Keratinocyte (primary cell): ENCODE measurements at regions not wholly inside any gene's neighbourhood (a gene's known extent, or its start where the extent isn't known, plus 50 kb on each side); places are given as distances from the start of the nearest gene placed in this dataset.

ENCODE experiments used
- DNase-seq: peaks from one replicate; pipeline ENCODE4 v3.0.0-alpha.2; 2011; ENCODE audit warnings: low read depth, missing footprints, low spot score
- FAIRE-seq: peaks from 2 replicates; lab custom pipeline; 2011; peaks lifted over from hg19 to GRCh38; lab: Jason Lieb, UNC
- H2AFZ ChIP-seq: 2 replicates; pipeline ENCODE4 v1.6.0; 2012; ENCODE audit warnings: low read length, control low read depth, inconsistent platforms; ENCODE audit not compliant: control insufficient read depth
- H3K27ac ChIP-seq: 2 replicates; pipeline ENCODE4 v1.5.1; 2011; ENCODE audit warnings: low read length; ENCODE audit not compliant: control insufficient read depth, insufficient read depth
- H3K27me3 ChIP-seq: 3 replicates; pipeline ENCODE4 v1.6.0; 2011; ENCODE audit warnings: low read length; ENCODE audit not compliant: control insufficient read depth, insufficient read depth; ENCODE audit errors: extremely low read depth
- H3K36me3 ChIP-seq, 2 experiments: 2 replicates in 1 of 2; 3 replicates in 1 of 2; pipeline ENCODE4 v1.5.1; 2011; ENCODE audit warnings: low read length in 2 of 2, mild to moderate bottlenecking in 1 of 2; ENCODE audit not compliant: control insufficient read depth in 2 of 2, insufficient read depth in 2 of 2; ENCODE audit errors: extremely low read depth in 1 of 2
- H3K4me1 ChIP-seq: 3 replicates; pipeline ENCODE4 v1.5.1; 2011; ENCODE audit warnings: low read length; ENCODE audit not compliant: control insufficient read depth, insufficient read depth; ENCODE audit errors: extremely low read depth
- H3K4me2 ChIP-seq: 3 replicates; pipeline ENCODE4 v1.6.0; 2011; ENCODE audit warnings: low read depth, low read length; ENCODE audit not compliant: control insufficient read depth, insufficient read depth; ENCODE audit errors: extremely low read depth
- H3K4me3 ChIP-seq, 3 experiments: fragments of 200-600 bp in 1 of 3; sonication (generic) in 1 of 3; 2 replicates in 2 of 3; 3 replicates in 1 of 3; pipeline ENCODE4 v1.5.1; 2011 to 2016; ENCODE audit warnings: low read length in 3 of 3, mild to moderate bottlenecking in 3 of 3, control low read depth in 2 of 3, inconsistent platforms in 1 of 3, low read depth in 1 of 3, mixed read lengths in 1 of 3, mixed run types in 1 of 3, moderate library complexity in 1 of 3; ENCODE audit not compliant: control insufficient read depth in 2 of 3, insufficient read depth in 2 of 3; ENCODE audit errors: extremely low read depth in 1 of 3
- H3K79me2 ChIP-seq: 2 replicates; pipeline ENCODE4 v1.6.0; 2012; ENCODE audit warnings: low read length; ENCODE audit not compliant: control insufficient read depth, insufficient read depth
- H3K9ac ChIP-seq: 3 replicates; pipeline ENCODE4 v1.6.0; 2011; ENCODE audit warnings: low read length; ENCODE audit not compliant: control insufficient read depth, insufficient read depth; ENCODE audit errors: extremely low read depth
- H3K9me1 ChIP-seq: 3 replicates; pipeline ENCODE4 v1.6.0; 2011; ENCODE audit warnings: low read length; ENCODE audit not compliant: control insufficient read depth, insufficient read depth; ENCODE audit errors: extremely low read depth
- H3K9me3 ChIP-seq: 2 replicates; pipeline ENCODE4 v1.5.1; 2012; ENCODE audit warnings: low read depth, low read length; ENCODE audit not compliant: control insufficient read depth
- H4K20me1 ChIP-seq: 3 replicates; pipeline ENCODE4 v1.6.0; 2011; ENCODE audit warnings: low read length; ENCODE audit not compliant: control insufficient read depth, insufficient read depth; ENCODE audit errors: extremely low read depth
- EZH2 ChIP-seq: IDR thresholded peaks from one replicate; pipeline ENCODE4 v1.6.1; 2012; ENCODE audit warnings: inconsistent platforms, mild to moderate bottlenecking, low read length, moderate library complexity
- dilution Hi-C: fragments of 300-500 bp; cut with MboI; formaldehyde crosslinking; loops from one replicate; pipeline ENCODE4 v1.7.0; 2020; ENCODE audit warnings: low sequenced_read_pairs; ENCODE audit not compliant: extremely low pct_ligation_motif_present
- TF ChIP-seq, protein P1 (sequence below), 3 experiments: IDR thresholded peaks in 1 of 3; conservative IDR thresholded peaks in 1 of 3; optimal IDR thresholded peaks in 1 of 3; 2 replicates in 2 of 3; 3 replicates in 1 of 3; pipeline versions ENCODE3 to v1.5.1; 2011; ENCODE audit warnings: low read length in 3 of 3, mild to moderate bottlenecking in 3 of 3, moderate library complexity in 2 of 3, control low read depth in 1 of 3, inconsistent platforms in 1 of 3; ENCODE audit not compliant: insufficient read depth in 2 of 3; ENCODE audit errors: extremely low read depth in 1 of 3

DNA sequence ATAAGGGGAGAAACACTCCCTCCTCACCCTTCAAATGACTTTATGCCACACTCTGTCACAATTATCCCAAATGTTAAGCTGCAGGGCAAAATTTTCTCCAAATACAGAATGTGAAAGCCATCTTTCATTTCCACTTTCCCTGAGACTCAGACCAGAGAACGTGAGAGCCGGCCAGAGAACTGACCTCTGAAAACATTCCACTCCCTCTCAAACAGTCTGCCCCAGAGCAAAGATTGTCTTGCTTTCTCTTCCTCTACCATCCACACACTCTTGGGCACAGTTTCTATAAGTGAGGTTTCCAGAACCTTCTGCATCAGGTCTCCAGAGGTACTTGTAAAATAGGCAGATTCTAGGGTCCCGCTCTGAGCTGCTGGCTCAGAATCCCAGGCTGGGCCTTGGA, 278.1 kb downstream of the FRK start:
- Histone ChIP-seq H3K9ac (no peak overlapping the region), H3K4me1 (no peaks in the 10 kb centered on the region), H3K9me3 (no peaks in the 10 kb centered on the region), H3K27me3 (no peaks in the 10 kb centered on the region), H3K79me2 (no peaks in the 10 kb centered on the region), H2AFZ (no peak overlapping the region), H3K36me3 (no peaks in the 10 kb centered on the region), H3K9me1 (no peaks in the 10 kb centered on the region), H3K27ac (no peak overlapping the region), H3K4me3 (no peak overlapping the region), H4K20me1 (no peaks in the 10 kb centered on the region), H3K4me2 (no peak overlapping the region)
- FAIRE-seq (no peak), DNase-seq (no peak)
- dilution Hi-C loops: no loop called here
- TF ChIP-seq EZH2: no peak
- TF ChIP-seq, protein P1, sequence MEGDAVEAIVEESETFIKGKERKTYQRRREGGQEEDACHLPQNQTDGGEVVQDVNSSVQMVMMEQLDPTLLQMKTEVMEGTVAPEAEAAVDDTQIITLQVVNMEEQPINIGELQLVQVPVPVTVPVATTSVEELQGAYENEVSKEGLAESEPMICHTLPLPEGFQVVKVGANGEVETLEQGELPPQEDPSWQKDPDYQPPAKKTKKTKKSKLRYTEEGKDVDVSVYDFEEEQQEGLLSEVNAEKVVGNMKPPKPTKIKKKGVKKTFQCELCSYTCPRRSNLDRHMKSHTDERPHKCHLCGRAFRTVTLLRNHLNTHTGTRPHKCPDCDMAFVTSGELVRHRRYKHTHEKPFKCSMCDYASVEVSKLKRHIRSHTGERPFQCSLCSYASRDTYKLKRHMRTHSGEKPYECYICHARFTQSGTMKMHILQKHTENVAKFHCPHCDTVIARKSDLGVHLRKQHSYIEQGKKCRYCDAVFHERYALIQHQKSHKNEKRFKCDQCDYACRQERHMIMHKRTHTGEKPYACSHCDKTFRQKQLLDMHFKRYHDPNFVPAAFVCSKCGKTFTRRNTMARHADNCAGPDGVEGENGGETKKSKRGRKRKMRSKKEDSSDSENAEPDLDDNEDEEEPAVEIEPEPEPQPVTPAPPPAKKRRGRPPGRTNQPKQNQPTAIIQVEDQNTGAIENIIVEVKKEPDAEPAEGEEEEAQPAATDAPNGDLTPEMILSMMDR (optimal IDR thresholded peaks at IDR 0.05 in 1 of 3, IDR thresholded peaks at IDR 0.05 in 1 of 3, conservative IDR thresholded peaks at IDR 0.05 in 1 of 3; ENCODE audit: extremely low read depth in 1 of 3, insufficient read depth in 2 of 3, low read length in 3 of 3): no peak

DNA sequence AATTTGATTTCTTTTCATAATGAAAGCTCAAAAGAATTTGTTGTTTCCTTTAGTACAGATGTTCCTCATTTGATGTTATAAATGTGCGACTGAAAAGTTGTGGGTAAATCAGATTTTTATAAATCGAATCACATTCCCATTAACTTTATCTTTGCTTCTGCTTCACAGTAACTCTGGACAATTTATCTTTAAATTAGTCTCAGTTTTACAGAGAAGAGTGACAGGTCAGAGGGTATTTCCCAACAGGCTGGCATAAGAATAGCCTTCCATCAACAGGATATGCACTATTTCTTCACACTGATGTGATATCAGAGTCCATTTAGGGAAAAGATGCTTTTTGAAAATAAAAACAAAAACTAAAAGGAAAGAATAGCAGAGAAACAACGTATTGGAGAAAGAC, 286.9 kb downstream of the FRK start:
- Histone ChIP-seq H3K4me2 (no peak overlapping the region), H3K4me3 (no peak overlapping the region), H3K79me2 (no peaks in the 10 kb centered on the region), H2AFZ (no peak overlapping the region), H4K20me1 (no peaks in the 10 kb centered on the region), H3K9me3 (no peaks in the 10 kb centered on the region), H3K4me1 (no peaks in the 10 kb centered on the region), H3K27me3 (no peaks in the 10 kb centered on the region), H3K9me1 (no peaks in the 10 kb centered on the region), H3K27ac (no peak overlapping the region), H3K36me3 (no peaks in the 10 kb centered on the region), H3K9ac (no peak overlapping the region)
- dilution Hi-C loops: no loop called here
- FAIRE-seq (no peak), DNase-seq (no peak)
- TF ChIP-seq, protein P1 (optimal IDR thresholded peaks at IDR 0.05 in 1 of 3, IDR thresholded peaks at IDR 0.05 in 1 of 3, conservative IDR thresholded peaks at IDR 0.05 in 1 of 3; ENCODE audit: extremely low read depth in 1 of 3, insufficient read depth in 2 of 3, low read length in 3 of 3): no peak
- no peak for TF ChIP-seq EZH2
